ENCODE measurements at regions not wholly inside any gene's neighbourhood (a gene's known extent, or its start where the extent isn't known, plus 50 kb on each side); places are given as distances from the start of the nearest gene placed in this dataset.

DNA sequence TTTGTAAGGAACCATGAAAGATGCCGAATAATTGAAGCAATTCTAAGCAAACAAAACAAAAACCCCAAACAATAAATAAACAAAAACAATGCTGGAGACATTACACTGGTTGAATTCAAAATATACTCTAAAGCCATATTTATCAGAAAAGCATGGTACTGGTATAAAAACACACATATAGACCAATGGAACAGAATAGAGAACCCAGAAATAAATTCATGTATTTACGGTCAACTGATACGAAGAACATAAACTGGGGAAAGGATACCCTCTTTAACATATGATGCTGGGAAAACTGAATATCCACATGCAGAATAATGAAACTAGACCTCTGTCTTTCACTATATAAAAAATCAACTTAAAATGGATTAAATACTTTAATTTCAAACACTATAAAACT lies 214.3 kb upstream of the PDZRN3 start:
- TF ChIP-seq, protein P1, sequence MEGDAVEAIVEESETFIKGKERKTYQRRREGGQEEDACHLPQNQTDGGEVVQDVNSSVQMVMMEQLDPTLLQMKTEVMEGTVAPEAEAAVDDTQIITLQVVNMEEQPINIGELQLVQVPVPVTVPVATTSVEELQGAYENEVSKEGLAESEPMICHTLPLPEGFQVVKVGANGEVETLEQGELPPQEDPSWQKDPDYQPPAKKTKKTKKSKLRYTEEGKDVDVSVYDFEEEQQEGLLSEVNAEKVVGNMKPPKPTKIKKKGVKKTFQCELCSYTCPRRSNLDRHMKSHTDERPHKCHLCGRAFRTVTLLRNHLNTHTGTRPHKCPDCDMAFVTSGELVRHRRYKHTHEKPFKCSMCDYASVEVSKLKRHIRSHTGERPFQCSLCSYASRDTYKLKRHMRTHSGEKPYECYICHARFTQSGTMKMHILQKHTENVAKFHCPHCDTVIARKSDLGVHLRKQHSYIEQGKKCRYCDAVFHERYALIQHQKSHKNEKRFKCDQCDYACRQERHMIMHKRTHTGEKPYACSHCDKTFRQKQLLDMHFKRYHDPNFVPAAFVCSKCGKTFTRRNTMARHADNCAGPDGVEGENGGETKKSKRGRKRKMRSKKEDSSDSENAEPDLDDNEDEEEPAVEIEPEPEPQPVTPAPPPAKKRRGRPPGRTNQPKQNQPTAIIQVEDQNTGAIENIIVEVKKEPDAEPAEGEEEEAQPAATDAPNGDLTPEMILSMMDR (conservative IDR thresholded peaks at IDR 0.05): no peak
- TF ChIP-seq EZH2 (IDR thresholded peaks at IDR 0.05; ENCODE audit: low read depth): no peak

All from PC-9 (cell line).